ENCODE measurements at regions not wholly inside any gene's neighbourhood (a gene's known extent, or its start where the extent isn't known, plus 50 kb on each side); places are given as distances from the start of the nearest gene placed in this dataset.

DNA sequence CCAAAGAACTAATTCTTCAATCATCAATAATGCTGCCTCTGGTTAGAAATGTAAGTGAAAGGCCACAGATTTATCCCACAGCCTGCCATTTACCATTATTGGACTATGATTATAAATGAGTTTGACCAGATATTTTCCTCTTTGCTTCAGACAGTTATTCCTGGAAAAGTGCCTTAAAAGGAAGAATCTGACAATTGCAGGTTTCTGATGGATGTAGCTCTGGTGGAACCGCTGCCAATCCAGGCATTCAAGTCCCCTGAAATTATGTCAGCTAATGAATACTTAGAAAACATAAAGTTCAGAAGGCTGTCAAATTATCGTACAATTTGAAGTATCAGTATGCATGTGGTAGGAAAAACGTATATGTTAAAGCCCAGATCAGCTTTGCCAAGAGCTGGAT lies 78.2 kb upstream of the NR4A3 start:
- TF ChIP-seq, protein P1, sequence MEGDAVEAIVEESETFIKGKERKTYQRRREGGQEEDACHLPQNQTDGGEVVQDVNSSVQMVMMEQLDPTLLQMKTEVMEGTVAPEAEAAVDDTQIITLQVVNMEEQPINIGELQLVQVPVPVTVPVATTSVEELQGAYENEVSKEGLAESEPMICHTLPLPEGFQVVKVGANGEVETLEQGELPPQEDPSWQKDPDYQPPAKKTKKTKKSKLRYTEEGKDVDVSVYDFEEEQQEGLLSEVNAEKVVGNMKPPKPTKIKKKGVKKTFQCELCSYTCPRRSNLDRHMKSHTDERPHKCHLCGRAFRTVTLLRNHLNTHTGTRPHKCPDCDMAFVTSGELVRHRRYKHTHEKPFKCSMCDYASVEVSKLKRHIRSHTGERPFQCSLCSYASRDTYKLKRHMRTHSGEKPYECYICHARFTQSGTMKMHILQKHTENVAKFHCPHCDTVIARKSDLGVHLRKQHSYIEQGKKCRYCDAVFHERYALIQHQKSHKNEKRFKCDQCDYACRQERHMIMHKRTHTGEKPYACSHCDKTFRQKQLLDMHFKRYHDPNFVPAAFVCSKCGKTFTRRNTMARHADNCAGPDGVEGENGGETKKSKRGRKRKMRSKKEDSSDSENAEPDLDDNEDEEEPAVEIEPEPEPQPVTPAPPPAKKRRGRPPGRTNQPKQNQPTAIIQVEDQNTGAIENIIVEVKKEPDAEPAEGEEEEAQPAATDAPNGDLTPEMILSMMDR (IDR thresholded peaks at IDR 0.05) = no peak
- TF ChIP-seq POLR2A (IDR thresholded peaks at IDR 0.05) = no peak
